HG02610 (cell line): ENCODE measurements at regions not wholly inside any gene's neighbourhood (a gene's known extent, or its start where the extent isn't known, plus 50 kb on each side); places are given as distances from the start of the nearest gene placed in this dataset.
A peak's percentile ranks its signal among the peaks of the same experiment; 100 is the strongest.

Source experiments
- ATAC-seq: cut with Tn5 transposase; IDR thresholded peaks from one replicate; pipeline ENCODE4 v1.9.1; 2021; ENCODE audit warnings: mild to moderate bottlenecking, moderate library complexity; ENCODE audit not compliant: unreplicated experiment

GRCh38 chr13:108360139-108360538 lies 90.6 kb downstream of the TNFSF13B start:
- no peak for ATAC-seq

GRCh38 chr13:108361769-108362168 lies 92.3 kb downstream of the TNFSF13B start:
- no peak for ATAC-seq

GRCh38 chr13:108363666-108364065 lies 94.1 kb downstream of the TNFSF13B start:
- ATAC-seq, result no peak

- ATAC-seq, result no peak
These were observed 95.7 kb downstream of the TNFSF13B start for GRCh38 chr13:108365255-108365654.

GRCh38 chr13:108368250-108368905 lies 98.9 kb downstream of the TNFSF13B start:
- ATAC-seq, result no peak

GRCh38 chr13:108369412-108369811 lies 99.9 kb downstream of the TNFSF13B start:
- ATAC-seq, result no peak

GRCh38 chr13:108375034-108375433 lies 105.5 kb downstream of the TNFSF13B start:
- ATAC-seq, result no peak

GRCh38 chr13:108375772-108376171 lies 106.3 kb downstream of the TNFSF13B start:
- no peak for ATAC-seq

GRCh38 chr13:108376308-108376707 lies 106.8 kb downstream of the TNFSF13B start:
- ATAC-seq, result no peak

- no peak for ATAC-seq
These were observed 108.2 kb downstream of the TNFSF13B start for GRCh38 chr13:108377646-108378206.

GRCh38 chr13:108383667-108384066 lies 114.1 kb downstream of the TNFSF13B start:
- ATAC-seq, result no peak

- ATAC-seq, result no peak
These were observed 117.6 kb downstream of the TNFSF13B start for GRCh38 chr13:108387156-108387555.

GRCh38 chr13:108402850-108403249 lies 133.3 kb downstream of the TNFSF13B start:
- ATAC-seq, result no peak

- ATAC-seq, result peak; percentile 60
These were observed 138.0 kb downstream of the TNFSF13B start for GRCh38 chr13:108407495-108407894.

GRCh38 chr13:108408672-108409071 lies 139.2 kb downstream of the TNFSF13B start:
- ATAC-seq, result no peak

- no peak for ATAC-seq
These were observed 140.2 kb downstream of the TNFSF13B start for GRCh38 chr13:108409730-108410129.

- ATAC-seq, result no peak
These were observed 150.2 kb downstream of the TNFSF13B start for GRCh38 chr13:108419768-108420167.

GRCh38 chr13:108425056-108425455 lies 155.5 kb downstream of the TNFSF13B start:
- ATAC-seq, result no peak

- no peak for ATAC-seq
These were observed 157.4 kb downstream of the TNFSF13B start for GRCh38 chr13:108426893-108427292.

GRCh38 chr13:108427355-108427754 lies 157.8 kb downstream of the TNFSF13B start:
- no peak for ATAC-seq

- ATAC-seq, result no peak
These were observed 159.2 kb downstream of the TNFSF13B start for GRCh38 chr13:108428691-108429090.

- ATAC-seq, result no peak
These were observed 164.6 kb downstream of the TNFSF13B start for GRCh38 chr13:108433976-108434755.
